ENCODE measurements at regions not wholly inside any gene's neighbourhood (a gene's known extent, or its start where the extent isn't known, plus 50 kb on each side); places are given as distances from the start of the nearest gene placed in this dataset.

DNA sequence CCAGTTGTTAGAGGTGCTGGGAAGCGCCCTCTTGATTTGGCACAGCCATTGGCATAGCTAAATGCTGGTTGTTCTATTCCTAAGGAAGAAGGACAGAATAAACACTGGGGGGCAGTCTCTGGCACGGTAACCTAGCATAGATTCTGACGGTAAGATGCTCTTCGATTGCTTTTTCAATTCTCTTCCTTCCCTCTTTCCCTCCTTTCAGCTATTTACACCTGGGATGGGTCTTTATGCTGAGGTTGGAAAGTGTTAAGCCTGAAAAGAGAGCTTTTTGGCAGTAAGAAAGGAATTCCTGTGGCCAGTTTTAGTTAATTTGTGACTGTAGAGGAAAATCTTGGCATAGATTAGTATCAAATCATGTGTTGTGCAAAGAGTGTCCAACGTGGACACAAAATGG, 162.8 kb downstream of the SNAPC1 start:
- Histone ChIP-seq H3K4me1 (ENCODE audit: control insufficient read depth, insufficient read depth, low read length, poor library complexity, severe bottlenecking) (no peaks in the 10 kb centered on the region), H3K27ac (ENCODE audit: insufficient read depth, low read length, poor library complexity, severe bottlenecking) (no peak overlapping the region), H3K36me3 (ENCODE audit: control insufficient read depth, insufficient read depth, low read length) (no peaks in the 10 kb centered on the region), H3K4me3 (ENCODE audit: low read depth, low read length) (no peak overlapping the region), H3K9me3 (ENCODE audit: control insufficient read depth in 2 of 2, low read length in 2 of 2) (no peaks in the 10 kb centered on the region), H3K27me3 (ENCODE audit: control insufficient read depth, insufficient read depth, low read length) (peaks cover 8% of the 10 kb centered on the region)
- Mint-ChIP-seq H3K9me3 (peaks cover 0 to 2% (median 0%) of the 10 kb centered on the region in 7 donors), H3K4me1 (no peaks in the 10 kb centered on the region), H3K27me3 (peaks cover 19% of the 10 kb centered on the region), H3K27ac (no peak overlapping the region), H3K4me3 (no peak overlapping the region), H3K36me3 (no peaks in the 10 kb centered on the region)
- ATAC-seq (ENCODE audit: low read depth in 2 of 2) (no peak), DNase-seq (peak in 1 of 3 donors; percentile 6)

DNA sequence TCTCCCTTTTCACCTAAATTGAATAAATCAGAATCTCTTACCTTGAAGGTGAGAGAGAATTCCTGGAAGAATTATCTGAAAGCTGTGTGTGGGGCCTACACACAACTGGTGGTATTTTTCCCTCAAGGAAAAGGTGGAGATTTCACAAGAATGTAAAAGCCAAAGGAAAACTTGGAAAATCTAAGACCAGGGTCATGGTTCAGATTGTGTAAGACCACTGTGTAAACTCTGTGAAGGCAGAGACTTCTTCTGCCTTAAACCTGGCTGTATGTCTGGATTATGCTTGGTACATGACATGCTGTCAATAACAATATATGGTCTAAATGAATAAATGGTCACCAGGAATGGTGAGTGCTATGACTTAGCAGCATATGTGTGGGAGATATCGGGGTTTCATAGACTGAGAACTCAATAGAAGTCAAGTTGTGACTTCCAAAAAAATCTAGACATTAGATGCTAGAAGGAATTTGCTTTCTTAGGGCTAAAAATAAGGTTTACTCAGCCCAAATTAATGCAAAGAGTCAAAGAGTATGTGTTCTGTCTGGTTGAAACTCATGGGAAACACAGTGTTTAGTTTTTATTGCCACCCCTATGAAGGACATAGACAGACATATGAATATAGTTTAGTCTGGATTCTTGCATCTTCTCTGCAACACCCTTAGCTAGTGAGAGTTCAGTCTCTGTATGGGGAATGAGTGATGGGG, 163.7 kb downstream of the SNAPC1 start:
- no peaks in the 10 kb centered on the region for H3K9me3 ChIP-seq (ENCODE audit: control insufficient read depth in 2 of 2, low read length in 2 of 2)
- peaks cover 20% of the 10 kb centered on the region for H3K27me3 Mint-ChIP-seq
- no peak overlapping the region for H3K27ac Mint-ChIP-seq

DNA sequence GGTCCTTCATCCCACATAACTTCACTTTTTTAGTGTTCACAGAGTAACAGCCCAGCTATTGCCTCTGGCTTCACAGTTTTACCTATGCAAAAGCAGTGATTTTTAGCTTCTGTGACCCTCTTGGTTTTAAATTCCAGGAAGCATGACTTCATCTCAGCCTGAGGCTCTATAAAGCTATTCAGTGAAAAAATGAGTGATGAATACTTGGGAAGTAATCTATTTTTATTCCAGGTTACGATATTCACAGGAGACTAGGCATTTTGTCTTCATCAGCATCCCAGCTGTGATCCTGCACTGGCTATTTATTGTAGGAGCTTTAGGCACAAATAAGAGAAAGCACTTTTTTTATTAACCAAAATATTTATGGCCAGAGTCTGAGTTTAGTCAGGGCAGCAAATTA, 164.8 kb downstream of the SNAPC1 start:
- ATAC-seq (ENCODE audit: low read depth in 2 of 2) (no peak), DNase-seq (no peak)
- no peaks in the 10 kb centered on the region for H3K4me1 ChIP-seq (ENCODE audit: control insufficient read depth, insufficient read depth, low read length, poor library complexity, severe bottlenecking)
- no peaks in the 10 kb centered on the region for H3K36me3 Mint-ChIP-seq
- no peak overlapping the region for H3K4me3 ChIP-seq (ENCODE audit: low read depth, low read length)
- no peak overlapping the region for H3K27ac ChIP-seq (ENCODE audit: insufficient read depth, low read length, poor library complexity, severe bottlenecking)
- no peaks in the 10 kb centered on the region for H3K9me3 ChIP-seq (ENCODE audit: control insufficient read depth in 2 of 2, low read length in 2 of 2)
- H3K9me3 Mint-ChIP-seq: no peaks in the 10 kb centered on the region
- H3K27me3 ChIP-seq (ENCODE audit: control insufficient read depth, insufficient read depth, low read length): peaks cover 4% of the 10 kb centered on the region
- no peak overlapping the region for H3K4me3 Mint-ChIP-seq
- H3K36me3 ChIP-seq (ENCODE audit: control insufficient read depth, insufficient read depth, low read length): no peaks in the 10 kb centered on the region
- no peak overlapping the region for H3K27ac Mint-ChIP-seq
- peaks cover 18% of the 10 kb centered on the region for H3K27me3 Mint-ChIP-seq
- no peaks in the 10 kb centered on the region for H3K4me1 Mint-ChIP-seq

More for the DNA sequence above, 163.7 kb downstream of the SNAPC1 start:
- no peak overlapping the region for H3K27ac ChIP-seq (ENCODE audit: insufficient read depth, low read length, poor library complexity, severe bottlenecking)
- H3K9me3 Mint-ChIP-seq: peaks cover 0 to 2% (median 0%) of the 10 kb centered on the region in 7 donors
- no peaks in the 10 kb centered on the region for H3K4me1 Mint-ChIP-seq
- H3K4me3 Mint-ChIP-seq: no peak overlapping the region
- H3K36me3 ChIP-seq (ENCODE audit: control insufficient read depth, insufficient read depth, low read length): no peaks in the 10 kb centered on the region
- no peaks in the 10 kb centered on the region for H3K36me3 Mint-ChIP-seq
- no peak overlapping the region for H3K4me3 ChIP-seq (ENCODE audit: low read depth, low read length)
- DNase-seq: no peak
- no peak for ATAC-seq (ENCODE audit: low read depth in 2 of 2)
- peaks cover 9% of the 10 kb centered on the region for H3K27me3 ChIP-seq (ENCODE audit: control insufficient read depth, insufficient read depth, low read length)
- H3K4me1 ChIP-seq (ENCODE audit: control insufficient read depth, insufficient read depth, low read length, poor library complexity, severe bottlenecking): no peaks in the 10 kb centered on the region

DNA sequence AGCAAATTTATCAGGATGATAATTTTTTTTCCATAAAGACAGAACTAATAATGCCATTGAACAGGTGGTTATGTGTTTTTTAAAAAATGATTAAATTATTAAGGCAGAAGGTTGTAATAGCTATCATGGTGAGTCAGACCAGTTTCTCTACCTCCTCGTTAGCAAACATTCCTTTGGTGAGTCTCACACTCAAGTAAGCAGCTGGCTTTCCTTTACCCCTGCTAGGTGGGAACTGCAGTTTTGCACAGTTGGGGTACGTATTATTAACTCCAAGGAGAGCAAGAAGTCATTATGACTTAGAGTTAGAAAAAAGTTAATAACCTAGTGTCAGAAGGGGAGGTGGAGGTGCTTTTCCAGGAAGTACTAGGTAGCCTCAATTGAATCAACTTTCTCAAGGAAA, 165.3 kb downstream of the SNAPC1 start:
- Mint-ChIP-seq H3K4me1 (no peaks in the 10 kb centered on the region), H3K27ac (no peak overlapping the region), H3K36me3 (no peaks in the 10 kb centered on the region), H3K9me3 (no peaks in the 10 kb centered on the region), H3K4me3 (no peak overlapping the region), H3K27me3 (peaks cover 15% of the 10 kb centered on the region)
- Histone ChIP-seq H3K4me1 (ENCODE audit: control insufficient read depth, insufficient read depth, low read length, poor library complexity, severe bottlenecking) (no peaks in the 10 kb centered on the region), H3K27me3 (ENCODE audit: control insufficient read depth, insufficient read depth, low read length) (peaks cover 4% of the 10 kb centered on the region), H3K27ac (ENCODE audit: insufficient read depth, low read length, poor library complexity, severe bottlenecking) (no peak overlapping the region), H3K4me3 (ENCODE audit: low read depth, low read length) (no peak overlapping the region), H3K9me3 (ENCODE audit: control insufficient read depth in 2 of 2, low read length in 2 of 2) (no peaks in the 10 kb centered on the region), H3K36me3 (ENCODE audit: control insufficient read depth, insufficient read depth, low read length) (no peaks in the 10 kb centered on the region)
- DNase-seq: no peak
- no peak for ATAC-seq (ENCODE audit: low read depth in 2 of 2)

DNA sequence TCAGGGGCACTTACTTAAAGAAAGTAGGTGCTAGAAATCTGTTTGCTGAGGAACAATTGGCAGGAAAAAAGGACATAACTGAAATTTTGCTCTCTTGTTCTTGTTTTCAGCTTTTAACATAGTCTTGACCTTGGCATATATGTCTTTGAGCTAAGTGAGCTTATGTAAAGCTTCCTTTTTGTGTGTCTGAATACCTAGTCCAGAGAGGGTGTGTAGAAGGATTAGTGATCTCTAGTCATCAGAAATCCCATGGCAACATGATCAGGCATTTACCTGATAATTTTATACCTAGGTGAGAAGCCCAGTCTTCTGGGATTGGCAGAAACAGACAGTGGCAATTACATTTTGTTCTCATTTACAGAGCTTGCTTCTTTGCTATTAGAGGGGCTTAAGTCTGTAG, 166.1 kb downstream of the SNAPC1 start:
- H3K36me3 Mint-ChIP-seq: no peaks in the 10 kb centered on the region
- H3K4me1 Mint-ChIP-seq: no peaks in the 10 kb centered on the region
- Histone ChIP-seq H3K4me1 (ENCODE audit: control insufficient read depth, insufficient read depth, low read length, poor library complexity, severe bottlenecking) (no peaks in the 10 kb centered on the region), H3K27ac (ENCODE audit: insufficient read depth, low read length, poor library complexity, severe bottlenecking) (no peak overlapping the region), H3K36me3 (ENCODE audit: control insufficient read depth, insufficient read depth, low read length) (no peaks in the 10 kb centered on the region), H3K27me3 (ENCODE audit: control insufficient read depth, insufficient read depth, low read length) (peaks cover 4% of the 10 kb centered on the region), H3K4me3 (ENCODE audit: low read depth, low read length) (no peak overlapping the region), H3K9me3 (ENCODE audit: control insufficient read depth in 2 of 2, low read length in 2 of 2) (no peaks in the 10 kb centered on the region)
- H3K27ac Mint-ChIP-seq: no peak overlapping the region
- H3K9me3 Mint-ChIP-seq: no peaks in the 10 kb centered on the region
- peaks cover 21% of the 10 kb centered on the region for H3K27me3 Mint-ChIP-seq
- no peak for ATAC-seq (ENCODE audit: low read depth in 2 of 2)
- no peak overlapping the region for H3K4me3 Mint-ChIP-seq
- DNase-seq: no peak

DNA sequence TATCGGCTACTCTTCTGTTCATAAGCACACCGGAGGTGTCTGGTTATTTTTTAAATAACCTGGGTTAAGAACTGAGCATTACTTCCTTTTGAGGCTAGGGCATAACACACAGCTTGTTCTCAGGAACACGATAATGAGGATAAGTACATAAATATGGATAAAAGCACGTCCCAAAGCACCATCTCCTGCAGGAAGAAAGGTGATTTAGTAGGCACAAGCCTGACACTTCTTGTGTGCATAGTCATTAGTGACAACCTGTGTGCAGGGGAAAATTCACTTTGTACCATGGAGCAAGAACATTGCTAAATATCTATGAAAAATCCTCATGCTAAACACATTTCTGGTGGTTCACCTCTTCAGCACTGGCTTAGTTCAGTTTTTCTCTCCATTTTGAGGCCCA, 166.5 kb downstream of the SNAPC1 start:
- no peaks in the 10 kb centered on the region for H3K36me3 Mint-ChIP-seq
- H3K4me3 Mint-ChIP-seq: no peak overlapping the region
- Histone ChIP-seq H3K4me1 (ENCODE audit: control insufficient read depth, insufficient read depth, low read length, poor library complexity, severe bottlenecking) (no peaks in the 10 kb centered on the region), H3K36me3 (ENCODE audit: control insufficient read depth, insufficient read depth, low read length) (no peaks in the 10 kb centered on the region), H3K27ac (ENCODE audit: insufficient read depth, low read length, poor library complexity, severe bottlenecking) (no peak overlapping the region), H3K27me3 (ENCODE audit: control insufficient read depth, insufficient read depth, low read length) (peaks cover 4% of the 10 kb centered on the region), H3K4me3 (ENCODE audit: low read depth, low read length) (no peak overlapping the region), H3K9me3 (ENCODE audit: control insufficient read depth in 2 of 2, low read length in 2 of 2) (no peaks in the 10 kb centered on the region)
- H3K9me3 Mint-ChIP-seq: no peaks in the 10 kb centered on the region
- peaks cover 22% of the 10 kb centered on the region for H3K27me3 Mint-ChIP-seq
- no peak for ATAC-seq (ENCODE audit: low read depth in 2 of 2)
- no peak for DNase-seq
- no peaks in the 10 kb centered on the region for H3K4me1 Mint-ChIP-seq
- no peak overlapping the region for H3K27ac Mint-ChIP-seq

DNA sequence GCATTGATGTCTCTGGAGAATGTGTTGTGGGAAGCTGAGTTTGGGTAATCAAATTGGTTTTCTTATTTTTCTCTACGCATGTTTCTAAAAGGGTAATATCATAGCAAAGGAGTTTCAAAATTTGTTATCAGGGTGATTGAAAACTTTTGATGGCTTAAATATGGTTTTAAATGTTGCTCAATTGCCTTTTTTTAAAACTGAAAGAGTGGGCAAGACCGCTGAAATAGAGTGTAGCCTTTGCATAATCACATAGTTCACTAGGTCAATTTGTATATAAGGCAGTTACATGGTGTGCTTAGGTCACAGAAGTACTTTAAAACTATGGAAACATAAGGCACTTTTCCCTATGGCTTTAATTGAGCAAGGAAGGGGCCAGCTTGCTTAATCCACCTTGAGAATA, 167.4 kb downstream of the SNAPC1 start:
- H3K36me3 Mint-ChIP-seq: no peaks in the 10 kb centered on the region
- H3K9me3 Mint-ChIP-seq: no peaks in the 10 kb centered on the region
- H3K27ac Mint-ChIP-seq: no peak overlapping the region
- Histone ChIP-seq H3K27me3 (ENCODE audit: control insufficient read depth, insufficient read depth, low read length) (peaks cover 4% of the 10 kb centered on the region), H3K27ac (ENCODE audit: insufficient read depth, low read length, poor library complexity, severe bottlenecking) (no peak overlapping the region), H3K4me1 (ENCODE audit: control insufficient read depth, insufficient read depth, low read length, poor library complexity, severe bottlenecking) (no peaks in the 10 kb centered on the region), H3K36me3 (ENCODE audit: control insufficient read depth, insufficient read depth, low read length) (no peaks in the 10 kb centered on the region), H3K9me3 (ENCODE audit: control insufficient read depth in 2 of 2, low read length in 2 of 2) (no peaks in the 10 kb centered on the region), H3K4me3 (ENCODE audit: low read depth, low read length) (no peak overlapping the region)
- no peak for DNase-seq
- peaks cover 22% of the 10 kb centered on the region for H3K27me3 Mint-ChIP-seq
- H3K4me1 Mint-ChIP-seq: no peaks in the 10 kb centered on the region
- no peak for ATAC-seq (ENCODE audit: low read depth in 2 of 2)
- H3K4me3 Mint-ChIP-seq: no peak overlapping the region

DNA sequence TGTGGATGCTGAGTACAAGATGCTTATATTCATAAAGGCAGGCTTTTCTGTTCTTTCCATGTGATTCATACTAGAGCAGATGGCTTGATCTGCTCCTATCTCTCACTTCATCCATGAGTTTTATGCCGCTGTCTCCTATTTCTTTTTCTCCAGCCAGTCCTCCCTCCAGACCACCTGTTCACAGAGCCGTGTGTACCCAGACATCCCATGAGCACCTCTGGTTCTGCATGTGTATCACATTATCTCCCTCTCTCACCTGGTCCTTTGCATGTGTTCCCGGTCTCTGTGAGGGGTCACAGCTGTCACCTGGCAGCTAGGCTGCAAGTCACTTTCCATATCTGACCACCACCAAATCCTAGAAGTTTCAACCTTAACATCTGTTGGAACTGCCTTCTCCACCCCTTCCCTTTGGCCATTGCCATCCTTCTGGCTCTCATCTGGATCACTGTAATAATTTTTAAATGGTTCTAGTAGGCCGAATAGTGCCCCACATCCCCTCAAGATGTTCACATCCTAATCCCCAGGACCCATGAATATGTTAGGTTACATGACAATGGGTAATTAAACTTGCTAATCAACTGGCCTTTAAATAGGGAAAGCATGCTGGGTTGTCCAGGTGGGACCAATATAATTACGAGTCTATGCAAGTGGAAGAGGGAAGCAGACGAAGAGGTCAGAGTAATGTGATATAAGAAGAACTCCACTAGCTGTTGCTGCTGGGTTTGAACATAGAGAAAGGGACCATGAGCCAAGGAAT, 168.1 kb downstream of the SNAPC1 start:
- no peaks in the 10 kb centered on the region for H3K36me3 Mint-ChIP-seq
- Histone ChIP-seq H3K27ac (ENCODE audit: insufficient read depth, low read length, poor library complexity, severe bottlenecking) (no peak overlapping the region), H3K4me1 (ENCODE audit: control insufficient read depth, insufficient read depth, low read length, poor library complexity, severe bottlenecking) (no peaks in the 10 kb centered on the region), H3K27me3 (ENCODE audit: control insufficient read depth, insufficient read depth, low read length) (peaks cover 4% of the 10 kb centered on the region), H3K4me3 (ENCODE audit: low read depth, low read length) (no peak overlapping the region), H3K9me3 (ENCODE audit: control insufficient read depth in 2 of 2, low read length in 2 of 2) (no peaks in the 10 kb centered on the region), H3K36me3 (ENCODE audit: control insufficient read depth, insufficient read depth, low read length) (no peaks in the 10 kb centered on the region)
- DNase-seq: no peak
- no peak for ATAC-seq (ENCODE audit: low read depth in 2 of 2)
- H3K4me3 Mint-ChIP-seq: no peak overlapping the region
- H3K4me1 Mint-ChIP-seq: no peaks in the 10 kb centered on the region
- no peak overlapping the region for H3K27ac Mint-ChIP-seq
- H3K27me3 Mint-ChIP-seq: peaks cover 21% of the 10 kb centered on the region
- H3K9me3 Mint-ChIP-seq: no peaks in the 10 kb centered on the region

All from CD4-positive, CD25-positive, alpha-beta regulatory T cell (primary cell).